ENCODE measurements at regions not wholly inside any gene's neighbourhood (a gene's known extent, or its start where the extent isn't known, plus 50 kb on each side); places are given as distances from the start of the nearest gene placed in this dataset.
A peak's percentile ranks its signal among the peaks of the same experiment; 100 is the strongest.

GRCh38 chr6:167683028-167683862, 143.5 kb upstream of the AFDN start (continued):
- TF ChIP-seq ZNF407 (CRISPR knock-in tag; IDR thresholded peaks at IDR 0.05; ENCODE audit: not compliant biosample characterization) (peak; percentile 86), PHF8 (CRISPR knock-in tag; IDR thresholded peaks at IDR 0.05) (peak; percentile 48), CENPT (CRISPR knock-in tag; IDR thresholded peaks at IDR 0.05; ENCODE audit: low read depth) (no peak), SAFB2 (CRISPR knock-in tag; IDR thresholded peaks at IDR 0.05; ENCODE audit: borderline replicate concordance, low read depth) (peak; percentile 72; the same call in 1 of the 2 replicates), ZNF878 (CRISPR knock-in tag; IDR thresholded peaks at IDR 0.05) (peak; percentile 98), ZNF335 (CRISPR knock-in tag; IDR thresholded peaks at IDR 0.05) (peak; percentile 88), ELF3 (CRISPR knock-in tag; IDR thresholded peaks at IDR 0.05) (peak; percentile 98), SP1 (IDR thresholded peaks at IDR 0.05) (no peak), SP1 (CRISPR knock-in tag; IDR thresholded peaks at IDR 0.05) (peak; percentile 76), CBX5 (CRISPR knock-in tag; IDR thresholded peaks at IDR 0.05; ENCODE audit: borderline replicate concordance) (peak; percentile 98; the same call in 1 of the 2 replicates), KAT7 (CRISPR knock-in tag; IDR thresholded peaks at IDR 0.05; ENCODE audit: borderline replicate concordance) (peak; percentile 72), KLF16 (CRISPR knock-in tag; IDR thresholded peaks at IDR 0.05) (peak in 1 of 2 experiments; percentile 95; a peak in 2 of 4 replicates), ZNF740 (CRISPR knock-in tag; IDR thresholded peaks at IDR 0.05) (peak; percentile 82), TRIM22 (IDR thresholded peaks at IDR 0.05) (no peak), ZNF773 (CRISPR knock-in tag; IDR thresholded peaks at IDR 0.05; ENCODE audit: borderline replicate concordance) (no peak), ZNF34 (CRISPR knock-in tag; IDR thresholded peaks at IDR 0.05; ENCODE audit: borderline replicate concordance) (0 out of 2 replicates have a peak, but pooled peaks have one; percentile 23), TCF12 (IDR thresholded peaks at IDR 0.05) (no peak), TCF12 (CRISPR knock-in tag; IDR thresholded peaks at IDR 0.05) (peak; percentile 99), IRF9 (CRISPR knock-in tag; IDR thresholded peaks at IDR 0.05; ENCODE audit: borderline replicate concordance) (peak; percentile 73)
